Activated naive CD8-positive, alpha-beta T cell treated with anti-CD3 and anti-CD28 coated beads, Interleukin-2, amount 10 ng/mL, durations not matched to agents 7 days and 5 days (primary cell): ENCODE measurements at regions not wholly inside any gene's neighbourhood (a gene's known extent, or its start where the extent isn't known, plus 50 kb on each side); places are given as distances from the start of the nearest gene placed in this dataset.

Experiments used
- ATAC-seq: fragments of 150-1000 bp; cut with Tn5 transposase; one replicate; pipeline ENCODE4 v1.10.0; 2021; ENCODE audit warnings: low read depth, moderate library complexity
- POLR2A ChIA-PET: fragments of 350-600 bp; sonication (Branson Sonifier 250); formaldehyde crosslinking; loops from one replicate; lab custom pipeline; 2021; ENCODE audit warnings: antibody characterized with exemption; lab: Charles Lee
- DNase-seq: peaks from one replicate; pipeline ENCODE4 v3.0.0; 2021
- H3K27ac Mint-ChIP-seq: one replicate; pipeline ENCODE4 v1.8.0; 2022; ENCODE audit warnings: mild to moderate bottlenecking, mixed read lengths
- H3K27me3 Mint-ChIP-seq: one replicate; pipeline ENCODE4 v1.8.0; 2022; ENCODE audit warnings: mild to moderate bottlenecking, moderate library complexity, mixed read lengths
- H3K36me3 Mint-ChIP-seq: one replicate; pipeline ENCODE4 v1.8.0; 2021; ENCODE audit warnings: mild to moderate bottlenecking, mixed read lengths
- H3K4me1 Mint-ChIP-seq: one replicate; pipeline ENCODE4 v1.8.0; 2021; ENCODE audit warnings: mixed read lengths
- H3K4me3 Mint-ChIP-seq: one replicate; pipeline ENCODE4 v1.8.0; 2022; ENCODE audit warnings: mild to moderate bottlenecking, moderate library complexity, mixed read lengths
- H3K9me3 Mint-ChIP-seq: one replicate; pipeline ENCODE4 v1.8.0; 2021; ENCODE audit warnings: mixed read lengths

- POLR2A ChIA-PET = no interaction called here
- H3K4me3 Mint-ChIP-seq = no peak overlapping the region
- H3K27ac Mint-ChIP-seq = no peak overlapping the region
- H3K9me3 Mint-ChIP-seq = no peaks in the 10 kb centered on the region
- peaks cover 9% of the 10 kb centered on the region for H3K27me3 Mint-ChIP-seq
- H3K36me3 Mint-ChIP-seq = no peaks in the 10 kb centered on the region
- H3K4me1 Mint-ChIP-seq = no peaks in the 10 kb centered on the region
- no peak for DNase-seq
- no peak for ATAC-seq
These were observed 59.7 kb upstream of the SLCO3A1 start for GRCh38 chr15:91793771-91794170.

GRCh38 chr15:91795235-91795634 is 58.3 kb upstream of the SLCO3A1 start:
- H3K27me3 Mint-ChIP-seq = peaks cover 10% of the 10 kb centered on the region
- H3K4me3 Mint-ChIP-seq = no peak overlapping the region
- POLR2A ChIA-PET = no interaction called here
- H3K36me3 Mint-ChIP-seq = no peaks in the 10 kb centered on the region
- no peak overlapping the region for H3K27ac Mint-ChIP-seq
- H3K4me1 Mint-ChIP-seq = no peaks in the 10 kb centered on the region
- DNase-seq = no peak
- no peak for ATAC-seq
- H3K9me3 Mint-ChIP-seq = no peaks in the 10 kb centered on the region

GRCh38 chr15:91801836-91802534 is 51.5 kb upstream of the SLCO3A1 start:
- H3K4me3 Mint-ChIP-seq = no peak overlapping the region

GRCh38 chr15:91803260-91803659 is 50.2 kb upstream of the SLCO3A1 start:
- Mint-ChIP-seq H3K36me3 (no peaks in the 10 kb centered on the region), H3K27ac (no peak overlapping the region), H3K4me1 (no peaks in the 10 kb centered on the region), H3K9me3 (peaks cover 1% of the 10 kb centered on the region), H3K4me3 (no peak overlapping the region), H3K27me3 (peaks cover 11% of the 10 kb centered on the region)
- ATAC-seq (no peak), DNase-seq (no peak)
- POLR2A ChIA-PET = no interaction called here

More at GRCh38 chr15:91801836-91802534, 51.5 kb upstream of the SLCO3A1 start:
- DNase-seq (no peak), ATAC-seq (no peak)
- POLR2A ChIA-PET = no interaction called here
- Mint-ChIP-seq H3K4me1 (no peaks in the 10 kb centered on the region), H3K27me3 (peaks cover 7% of the 10 kb centered on the region), H3K27ac (no peak overlapping the region), H3K36me3 (no peaks in the 10 kb centered on the region), H3K9me3 (peaks cover 1% of the 10 kb centered on the region)
